ENCODE measurements at regions not wholly inside any gene's neighbourhood (a gene's known extent, or its start where the extent isn't known, plus 50 kb on each side); places are given as distances from the start of the nearest gene placed in this dataset.
A peak's percentile ranks its signal among the peaks of the same experiment; 100 is the strongest.

DNA sequence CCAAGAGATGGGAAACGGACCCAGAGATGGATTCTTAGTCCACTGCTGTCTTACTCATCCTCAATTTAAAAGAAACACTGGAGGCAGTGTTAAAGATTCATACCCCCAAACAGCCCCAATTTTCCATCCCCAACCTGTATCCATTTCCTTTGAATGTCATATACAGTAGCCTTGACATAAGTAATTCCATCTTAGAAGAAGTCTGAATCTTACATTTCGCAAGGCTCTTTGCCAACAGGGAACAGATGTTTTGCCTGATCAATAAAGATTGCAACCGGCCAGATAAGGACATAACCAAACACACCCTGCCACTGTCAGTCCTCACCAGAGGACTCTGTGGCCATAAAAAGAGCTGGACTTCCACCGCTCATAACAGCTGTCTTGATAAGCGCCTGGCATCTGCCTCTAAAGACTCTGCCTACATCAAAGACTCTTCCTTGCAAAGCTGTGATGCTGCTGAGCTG is 59.0 kb upstream of the MED9 start:
- H3K9me3 ChIP-seq: no peaks in the 10 kb centered on the region
- intact Hi-C loops (cut with DNase I): no loop called here
- no peak for TF ChIP-seq CTCF (IDR thresholded peaks at IDR 0.05)
- no peaks in the 10 kb centered on the region for H3K36me3 ChIP-seq
- no peak overlapping the region for H3K4me3 ChIP-seq
- H3K27ac ChIP-seq: no peak overlapping the region
- no peak for DNase-seq (ENCODE audit: low spot score in 2 of 2)
- H3K27me3 ChIP-seq: no peaks in the 10 kb centered on the region
- no peaks in the 10 kb centered on the region for H3K4me1 ChIP-seq

GRCh38 chr17:17419166-17419565 is 57.6 kb upstream of the MED9 start:
- TF ChIP-seq CTCF (IDR thresholded peaks at IDR 0.05): no peak
- Histone ChIP-seq H3K36me3 (no peaks in the 10 kb centered on the region), H3K9me3 (no peaks in the 10 kb centered on the region), H3K4me1 (no peaks in the 10 kb centered on the region), H3K27me3 (no peaks in the 10 kb centered on the region), H3K27ac (no peak overlapping the region), H3K4me3 (no peak overlapping the region)
- intact Hi-C loops (cut with DNase I): no loop called here
- no peak for DNase-seq (ENCODE audit: low spot score in 2 of 2)

- Histone ChIP-seq H3K36me3 (no peaks in the 10 kb centered on the region), H3K27ac (no peak overlapping the region), H3K9me3 (no peaks in the 10 kb centered on the region), H3K4me1 (no peaks in the 10 kb centered on the region), H3K4me3 (no peak overlapping the region), H3K27me3 (no peaks in the 10 kb centered on the region)
- no peak for TF ChIP-seq CTCF (IDR thresholded peaks at IDR 0.05)
- DNase-seq (ENCODE audit: low spot score in 2 of 2): no peak
- intact Hi-C loops (cut with DNase I): no loop called here
Measured at GRCh38 chr17:17419631-17420030, 57.2 kb upstream of the MED9 start.

GRCh38 chr17:17420082-17420481 is 56.7 kb upstream of the MED9 start:
- intact Hi-C loops (cut with DNase I): no loop called here
- TF ChIP-seq CTCF (IDR thresholded peaks at IDR 0.05): no peak
- DNase-seq (ENCODE audit: low spot score in 2 of 2): no peak

GRCh38 chr17:17420561-17421269 is 56.1 kb upstream of the MED9 start:
- DNase-seq (ENCODE audit: low spot score in 2 of 2): peak in 1 of 2 donors; percentile 76
- no peak overlapping the region for H3K27ac ChIP-seq
- intact Hi-C loops (cut with DNase I): no loop called here

More at GRCh38 chr17:17420082-17420481, 56.7 kb upstream of the MED9 start:
- H3K4me1 ChIP-seq: no peaks in the 10 kb centered on the region
- no peak overlapping the region for H3K27ac ChIP-seq
- H3K36me3 ChIP-seq: no peaks in the 10 kb centered on the region
- H3K27me3 ChIP-seq: no peaks in the 10 kb centered on the region
- H3K4me3 ChIP-seq: no peak overlapping the region
- no peaks in the 10 kb centered on the region for H3K9me3 ChIP-seq

More at GRCh38 chr17:17420561-17421269, 56.1 kb upstream of the MED9 start:
- no peaks in the 10 kb centered on the region for H3K4me1 ChIP-seq
- H3K9me3 ChIP-seq: no peaks in the 10 kb centered on the region
- no peak for TF ChIP-seq CTCF (IDR thresholded peaks at IDR 0.05)
- no peaks in the 10 kb centered on the region for H3K27me3 ChIP-seq
- no peaks in the 10 kb centered on the region for H3K36me3 ChIP-seq
- no peak overlapping the region for H3K4me3 ChIP-seq
